ENCODE measurements at regions not wholly inside any gene's neighbourhood (a gene's known extent, or its start where the extent isn't known, plus 50 kb on each side); places are given as distances from the start of the nearest gene placed in this dataset.

DNA sequence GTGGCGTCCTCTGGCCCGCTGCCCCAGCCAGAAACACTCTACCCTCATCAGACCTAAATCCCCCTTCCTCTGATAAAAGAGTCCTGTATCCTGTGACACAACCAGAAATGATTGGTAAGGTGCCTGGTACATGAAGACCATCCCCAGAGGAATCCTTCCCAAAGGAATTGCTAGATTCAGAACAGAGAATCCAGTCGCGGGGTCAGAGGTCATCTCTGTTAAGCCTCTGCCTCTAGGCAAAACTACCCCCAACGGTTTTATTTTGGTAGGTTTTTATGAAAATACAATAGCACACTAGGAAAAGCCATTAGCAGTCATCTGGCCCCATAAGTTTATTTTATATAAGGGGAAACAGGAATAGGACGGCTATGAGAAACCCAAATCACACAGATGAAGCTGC, 102.4 kb upstream of the HAND1 start (continued):
- TF ChIP-seq, protein P1, sequence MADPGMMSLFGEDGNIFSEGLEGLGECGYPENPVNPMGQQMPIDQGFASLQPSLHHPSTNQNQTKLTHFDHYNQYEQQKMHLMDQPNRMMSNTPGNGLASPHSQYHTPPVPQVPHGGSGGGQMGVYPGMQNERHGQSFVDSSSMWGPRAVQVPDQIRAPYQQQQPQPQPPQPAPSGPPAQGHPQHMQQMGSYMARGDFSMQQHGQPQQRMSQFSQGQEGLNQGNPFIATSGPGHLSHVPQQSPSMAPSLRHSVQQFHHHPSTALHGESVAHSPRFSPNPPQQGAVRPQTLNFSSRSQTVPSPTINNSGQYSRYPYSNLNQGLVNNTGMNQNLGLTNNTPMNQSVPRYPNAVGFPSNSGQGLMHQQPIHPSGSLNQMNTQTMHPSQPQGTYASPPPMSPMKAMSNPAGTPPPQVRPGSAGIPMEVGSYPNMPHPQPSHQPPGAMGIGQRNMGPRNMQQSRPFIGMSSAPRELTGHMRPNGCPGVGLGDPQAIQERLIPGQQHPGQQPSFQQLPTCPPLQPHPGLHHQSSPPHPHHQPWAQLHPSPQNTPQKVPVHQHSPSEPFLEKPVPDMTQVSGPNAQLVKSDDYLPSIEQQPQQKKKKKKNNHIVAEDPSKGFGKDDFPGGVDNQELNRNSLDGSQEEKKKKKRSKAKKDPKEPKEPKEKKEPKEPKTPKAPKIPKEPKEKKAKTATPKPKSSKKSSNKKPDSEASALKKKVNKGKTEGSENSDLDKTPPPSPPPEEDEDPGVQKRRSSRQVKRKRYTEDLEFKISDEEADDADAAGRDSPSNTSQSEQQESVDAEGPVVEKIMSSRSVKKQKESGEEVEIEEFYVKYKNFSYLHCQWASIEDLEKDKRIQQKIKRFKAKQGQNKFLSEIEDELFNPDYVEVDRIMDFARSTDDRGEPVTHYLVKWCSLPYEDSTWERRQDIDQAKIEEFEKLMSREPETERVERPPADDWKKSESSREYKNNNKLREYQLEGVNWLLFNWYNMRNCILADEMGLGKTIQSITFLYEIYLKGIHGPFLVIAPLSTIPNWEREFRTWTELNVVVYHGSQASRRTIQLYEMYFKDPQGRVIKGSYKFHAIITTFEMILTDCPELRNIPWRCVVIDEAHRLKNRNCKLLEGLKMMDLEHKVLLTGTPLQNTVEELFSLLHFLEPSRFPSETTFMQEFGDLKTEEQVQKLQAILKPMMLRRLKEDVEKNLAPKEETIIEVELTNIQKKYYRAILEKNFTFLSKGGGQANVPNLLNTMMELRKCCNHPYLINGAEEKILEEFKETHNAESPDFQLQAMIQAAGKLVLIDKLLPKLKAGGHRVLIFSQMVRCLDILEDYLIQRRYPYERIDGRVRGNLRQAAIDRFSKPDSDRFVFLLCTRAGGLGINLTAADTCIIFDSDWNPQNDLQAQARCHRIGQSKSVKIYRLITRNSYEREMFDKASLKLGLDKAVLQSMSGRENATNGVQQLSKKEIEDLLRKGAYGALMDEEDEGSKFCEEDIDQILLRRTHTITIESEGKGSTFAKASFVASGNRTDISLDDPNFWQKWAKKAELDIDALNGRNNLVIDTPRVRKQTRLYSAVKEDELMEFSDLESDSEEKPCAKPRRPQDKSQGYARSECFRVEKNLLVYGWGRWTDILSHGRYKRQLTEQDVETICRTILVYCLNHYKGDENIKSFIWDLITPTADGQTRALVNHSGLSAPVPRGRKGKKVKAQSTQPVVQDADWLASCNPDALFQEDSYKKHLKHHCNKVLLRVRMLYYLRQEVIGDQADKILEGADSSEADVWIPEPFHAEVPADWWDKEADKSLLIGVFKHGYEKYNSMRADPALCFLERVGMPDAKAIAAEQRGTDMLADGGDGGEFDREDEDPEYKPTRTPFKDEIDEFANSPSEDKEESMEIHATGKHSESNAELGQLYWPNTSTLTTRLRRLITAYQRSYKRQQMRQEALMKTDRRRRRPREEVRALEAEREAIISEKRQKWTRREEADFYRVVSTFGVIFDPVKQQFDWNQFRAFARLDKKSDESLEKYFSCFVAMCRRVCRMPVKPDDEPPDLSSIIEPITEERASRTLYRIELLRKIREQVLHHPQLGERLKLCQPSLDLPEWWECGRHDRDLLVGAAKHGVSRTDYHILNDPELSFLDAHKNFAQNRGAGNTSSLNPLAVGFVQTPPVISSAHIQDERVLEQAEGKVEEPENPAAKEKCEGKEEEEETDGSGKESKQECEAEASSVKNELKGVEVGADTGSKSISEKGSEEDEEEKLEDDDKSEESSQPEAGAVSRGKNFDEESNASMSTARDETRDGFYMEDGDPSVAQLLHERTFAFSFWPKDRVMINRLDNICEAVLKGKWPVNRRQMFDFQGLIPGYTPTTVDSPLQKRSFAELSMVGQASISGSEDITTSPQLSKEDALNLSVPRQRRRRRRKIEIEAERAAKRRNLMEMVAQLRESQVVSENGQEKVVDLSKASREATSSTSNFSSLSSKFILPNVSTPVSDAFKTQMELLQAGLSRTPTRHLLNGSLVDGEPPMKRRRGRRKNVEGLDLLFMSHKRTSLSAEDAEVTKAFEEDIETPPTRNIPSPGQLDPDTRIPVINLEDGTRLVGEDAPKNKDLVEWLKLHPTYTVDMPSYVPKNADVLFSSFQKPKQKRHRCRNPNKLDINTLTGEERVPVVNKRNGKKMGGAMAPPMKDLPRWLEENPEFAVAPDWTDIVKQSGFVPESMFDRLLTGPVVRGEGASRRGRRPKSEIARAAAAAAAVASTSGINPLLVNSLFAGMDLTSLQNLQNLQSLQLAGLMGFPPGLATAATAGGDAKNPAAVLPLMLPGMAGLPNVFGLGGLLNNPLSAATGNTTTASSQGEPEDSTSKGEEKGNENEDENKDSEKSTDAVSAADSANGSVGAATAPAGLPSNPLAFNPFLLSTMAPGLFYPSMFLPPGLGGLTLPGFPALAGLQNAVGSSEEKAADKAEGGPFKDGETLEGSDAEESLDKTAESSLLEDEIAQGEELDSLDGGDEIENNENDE (IDR thresholded peaks at IDR 0.05; ENCODE audit: insufficient replicate concordance, low read length): no peak
- TF ChIP-seq, protein P2, sequence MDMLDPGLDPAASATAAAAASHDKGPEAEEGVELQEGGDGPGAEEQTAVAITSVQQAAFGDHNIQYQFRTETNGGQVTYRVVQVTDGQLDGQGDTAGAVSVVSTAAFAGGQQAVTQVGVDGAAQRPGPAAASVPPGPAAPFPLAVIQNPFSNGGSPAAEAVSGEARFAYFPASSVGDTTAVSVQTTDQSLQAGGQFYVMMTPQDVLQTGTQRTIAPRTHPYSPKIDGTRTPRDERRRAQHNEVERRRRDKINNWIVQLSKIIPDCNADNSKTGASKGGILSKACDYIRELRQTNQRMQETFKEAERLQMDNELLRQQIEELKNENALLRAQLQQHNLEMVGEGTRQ (IDR thresholded peaks at IDR 0.05; ENCODE audit: low read length): no peak
